PFSK-1 (cell line): ENCODE measurements at regions not wholly inside any gene's neighbourhood (a gene's known extent, or its start where the extent isn't known, plus 50 kb on each side); places are given as distances from the start of the nearest gene placed in this dataset.

Source experiments
- FOXP2 ChIP-seq: optimal IDR thresholded peaks from 2 replicates; pipeline ENCODE3; 2011; ENCODE audit warnings: borderline replicate concordance, control low read depth, inconsistent platforms; ENCODE audit not compliant: insufficient read depth; ENCODE audit errors: extremely low read length, extremely low read depth
- POLR2AphosphoS5 ChIP-seq: IDR thresholded peaks from 2 replicates; pipeline ENCODE4 v1.6.1; 2012; ENCODE audit warnings: low read depth, mild to moderate bottlenecking, control low read depth, low read length, moderate library complexity
- SIN3A ChIP-seq: IDR thresholded peaks from 2 replicates; pipeline ENCODE4 v1.6.1; 2012; ENCODE audit warnings: mild to moderate bottlenecking, low read length, moderate library complexity, borderline replicate concordance; ENCODE audit not compliant: insufficient read depth
- TAF1 ChIP-seq: IDR thresholded peaks from 2 replicates; pipeline ENCODE4 v1.6.1; 2012; ENCODE audit warnings: low read length, control low read depth, borderline replicate concordance; ENCODE audit not compliant: insufficient read depth
- TF ChIP-seq, protein P1 (sequence below), 2 experiments: IDR thresholded peaks; 2 replicates each; pipeline versions ENCODE4 v1.6.1 to v1.8.0; 2011 to 2012; ENCODE audit warnings: low read depth in 2 of 2, low read length in 2 of 2, control low read depth in 1 of 2, inconsistent platforms in 1 of 2, mild to moderate bottlenecking in 1 of 2, moderate library complexity in 1 of 2; ENCODE audit not compliant: insufficient read depth in 1 of 2

DNA sequence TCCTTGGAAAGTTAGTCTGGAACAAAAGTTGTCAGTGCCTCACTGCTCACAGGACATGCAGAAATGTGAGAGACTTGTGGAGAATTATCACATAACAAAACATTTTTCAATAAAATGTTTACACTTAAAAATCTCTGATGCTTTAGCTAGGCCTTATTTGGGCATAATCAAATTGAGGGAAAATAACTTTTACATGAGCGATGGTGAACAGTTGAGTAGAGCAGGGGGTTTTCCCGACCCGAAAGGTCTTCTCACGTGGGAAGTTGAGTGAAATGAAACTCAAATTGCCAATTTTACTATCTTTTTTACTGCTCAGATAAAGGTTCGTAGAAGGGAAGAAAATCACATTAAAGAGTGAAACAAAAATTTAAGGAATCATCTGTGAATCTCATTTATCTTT lies 465.6 kb downstream of the MTX2 start:
- TF ChIP-seq POLR2AphosphoS5 = no peak
- TF ChIP-seq, protein P1, sequence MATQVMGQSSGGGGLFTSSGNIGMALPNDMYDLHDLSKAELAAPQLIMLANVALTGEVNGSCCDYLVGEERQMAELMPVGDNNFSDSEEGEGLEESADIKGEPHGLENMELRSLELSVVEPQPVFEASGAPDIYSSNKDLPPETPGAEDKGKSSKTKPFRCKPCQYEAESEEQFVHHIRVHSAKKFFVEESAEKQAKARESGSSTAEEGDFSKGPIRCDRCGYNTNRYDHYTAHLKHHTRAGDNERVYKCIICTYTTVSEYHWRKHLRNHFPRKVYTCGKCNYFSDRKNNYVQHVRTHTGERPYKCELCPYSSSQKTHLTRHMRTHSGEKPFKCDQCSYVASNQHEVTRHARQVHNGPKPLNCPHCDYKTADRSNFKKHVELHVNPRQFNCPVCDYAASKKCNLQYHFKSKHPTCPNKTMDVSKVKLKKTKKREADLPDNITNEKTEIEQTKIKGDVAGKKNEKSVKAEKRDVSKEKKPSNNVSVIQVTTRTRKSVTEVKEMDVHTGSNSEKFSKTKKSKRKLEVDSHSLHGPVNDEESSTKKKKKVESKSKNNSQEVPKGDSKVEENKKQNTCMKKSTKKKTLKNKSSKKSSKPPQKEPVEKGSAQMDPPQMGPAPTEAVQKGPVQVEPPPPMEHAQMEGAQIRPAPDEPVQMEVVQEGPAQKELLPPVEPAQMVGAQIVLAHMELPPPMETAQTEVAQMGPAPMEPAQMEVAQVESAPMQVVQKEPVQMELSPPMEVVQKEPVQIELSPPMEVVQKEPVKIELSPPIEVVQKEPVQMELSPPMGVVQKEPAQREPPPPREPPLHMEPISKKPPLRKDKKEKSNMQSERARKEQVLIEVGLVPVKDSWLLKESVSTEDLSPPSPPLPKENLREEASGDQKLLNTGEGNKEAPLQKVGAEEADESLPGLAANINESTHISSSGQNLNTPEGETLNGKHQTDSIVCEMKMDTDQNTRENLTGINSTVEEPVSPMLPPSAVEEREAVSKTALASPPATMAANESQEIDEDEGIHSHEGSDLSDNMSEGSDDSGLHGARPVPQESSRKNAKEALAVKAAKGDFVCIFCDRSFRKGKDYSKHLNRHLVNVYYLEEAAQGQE (IDR thresholded peaks at IDR 0.05; ENCODE audit: insufficient read depth in 1 of 2, low read depth in 2 of 2, low read length in 2 of 2) = no peak
- no peak for TF ChIP-seq TAF1
- TF ChIP-seq SIN3A = no peak
- no peak for TF ChIP-seq FOXP2

DNA sequence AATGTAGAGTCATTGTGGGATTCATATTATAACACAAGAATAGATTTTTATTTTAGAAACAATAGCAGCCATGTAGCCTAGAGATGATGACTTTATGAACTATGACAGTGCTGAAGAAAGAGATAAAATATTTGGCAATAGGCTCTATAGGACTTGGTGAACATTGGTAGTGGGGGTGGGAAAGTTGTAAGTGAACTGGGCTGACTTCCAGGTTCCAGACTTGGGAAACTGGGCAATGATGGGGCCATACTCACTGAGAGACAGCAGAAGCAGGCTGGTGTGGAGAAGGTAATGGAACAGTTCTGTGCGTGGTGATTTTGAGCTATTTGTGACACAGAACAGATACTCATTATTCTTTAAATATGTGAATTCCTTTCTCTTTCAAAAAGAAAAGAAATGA lies 470.3 kb upstream of the HNRNPA3 start:
- TF ChIP-seq TAF1 (no peak), FOXP2 (no peak), SIN3A (no peak), POLR2AphosphoS5 (no peak)
- TF ChIP-seq, protein P1 (IDR thresholded peaks at IDR 0.05; ENCODE audit: insufficient read depth in 1 of 2, low read depth in 2 of 2, low read length in 2 of 2) = no peak

DNA sequence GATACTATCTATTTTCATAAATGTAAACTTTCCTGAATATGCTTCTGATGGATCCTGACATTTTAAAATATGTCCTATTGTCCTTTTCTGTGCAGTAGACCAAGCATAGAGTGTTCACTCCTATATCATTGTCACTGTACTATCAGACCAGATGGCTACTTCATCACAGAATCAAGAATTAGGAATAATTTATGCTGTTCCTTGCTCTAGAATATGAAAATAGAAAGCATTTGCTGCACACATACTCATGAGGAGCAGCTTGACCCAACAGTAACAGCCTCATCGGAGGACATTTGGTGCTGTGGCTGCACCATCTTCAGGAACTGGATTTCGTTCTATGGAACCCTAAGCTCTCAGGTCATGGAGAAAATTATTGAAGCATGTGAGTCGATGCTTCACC lies 468.9 kb upstream of the HNRNPA3 start:
- TF ChIP-seq TAF1 (no peak), FOXP2 (no peak)
- TF ChIP-seq, protein P1 (IDR thresholded peaks at IDR 0.05; ENCODE audit: insufficient read depth in 1 of 2, low read depth in 2 of 2, low read length in 2 of 2) = no peak

DNA sequence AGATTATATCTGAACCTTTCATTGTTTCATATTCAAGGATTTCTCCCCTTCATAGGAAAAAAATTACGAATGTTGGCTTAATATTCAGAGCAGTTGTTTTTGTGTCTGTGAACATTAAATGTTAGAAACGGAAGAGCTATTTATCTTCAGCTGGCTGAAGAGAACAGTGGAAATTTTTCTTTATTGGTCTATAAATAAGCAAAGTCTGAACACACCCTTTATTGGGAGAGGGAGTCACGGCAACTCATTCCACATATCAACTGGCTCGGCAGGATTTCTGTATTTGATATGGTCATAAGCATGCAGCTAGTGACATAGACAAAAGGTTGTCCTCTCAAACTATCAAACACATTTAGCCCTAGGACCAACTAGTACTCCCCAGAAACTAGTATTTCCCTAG lies 468.4 kb upstream of the HNRNPA3 start:
- TF ChIP-seq FOXP2 (no peak), TAF1 (no peak), POLR2AphosphoS5 (no peak), SIN3A (no peak)
- TF ChIP-seq, protein P1 (IDR thresholded peaks at IDR 0.05; ENCODE audit: insufficient read depth in 1 of 2, low read depth in 2 of 2, low read length in 2 of 2) = no peak

DNA sequence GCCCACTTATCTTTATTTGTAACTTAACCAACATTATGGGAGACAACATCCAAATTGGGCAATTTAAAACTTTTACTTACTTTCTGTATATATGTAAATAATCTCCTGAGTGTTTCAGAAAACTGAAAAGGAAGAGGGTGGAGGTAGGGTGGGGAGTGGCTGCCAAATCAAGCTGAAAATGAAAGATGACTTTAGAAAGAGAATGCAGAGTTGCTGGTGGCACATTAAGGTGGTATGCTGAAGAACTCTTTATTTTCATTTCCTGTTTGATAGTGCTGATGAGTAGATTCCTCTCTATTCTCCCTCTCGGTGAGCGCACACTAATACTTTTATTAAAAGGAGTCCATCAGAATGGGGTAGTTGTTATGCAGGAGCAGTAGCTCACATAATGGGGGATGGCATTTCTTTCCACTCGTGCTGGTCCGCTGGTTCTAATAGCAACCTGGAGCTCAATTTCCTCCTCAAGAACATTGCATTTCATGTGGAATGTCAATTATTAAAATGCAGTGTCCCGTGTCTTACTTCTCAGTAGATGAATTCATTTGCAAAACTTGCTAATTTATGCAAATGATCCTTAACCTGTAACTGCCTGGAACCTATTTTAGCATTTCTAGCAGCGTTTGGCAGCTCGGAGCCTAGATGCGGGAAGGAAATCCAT lies 466.9 kb upstream of the HNRNPA3 start:
- TF ChIP-seq POLR2AphosphoS5 = no peak
